HG02763 (cell line): ENCODE measurements at regions not wholly inside any gene's neighbourhood (a gene's known extent, or its start where the extent isn't known, plus 50 kb on each side); places are given as distances from the start of the nearest gene placed in this dataset.
A peak's percentile ranks its signal among the peaks of the same experiment; 100 is the strongest.
"Not testable (repeated sequence)": the region's sequence is repeated elsewhere in the genome, so short reads cannot be mapped to it uniquely, and the experiment has no call there.

Experiments
- ATAC-seq: cut with Tn5 transposase; IDR thresholded peaks from one replicate; pipeline ENCODE4 v1.9.1; 2021; ENCODE audit warnings: mild to moderate bottlenecking, moderate library complexity; ENCODE audit not compliant: unreplicated experiment

GRCh38 chr13:46467694-46468093, 80.6 kb upstream of the RUBCNL start:
- ATAC-seq = not testable (repeated sequence)

- ATAC-seq = not testable (repeated sequence)
Observed at GRCh38 chr13:46466074-46466473, 79.0 kb upstream of the RUBCNL start.

- no peak for ATAC-seq
Observed at GRCh38 chr13:46463719-46464118, 76.7 kb upstream of the RUBCNL start.

- ATAC-seq = not testable (repeated sequence)
Observed at GRCh38 chr13:46460223-46460622, 73.2 kb upstream of the RUBCNL start.

GRCh38 chr13:46457255-46457654, 70.2 kb upstream of the RUBCNL start:
- not testable (repeated sequence) for ATAC-seq

- ATAC-seq = peak; percentile 77
Observed at GRCh38 chr13:46455924-46456323, 68.9 kb upstream of the RUBCNL start.

- ATAC-seq = not testable (repeated sequence)
Observed at GRCh38 chr13:46451145-46451544, 64.1 kb upstream of the RUBCNL start.

- ATAC-seq = not testable (repeated sequence)
Observed at GRCh38 chr13:46449949-46450348, 62.9 kb upstream of the RUBCNL start.

GRCh38 chr13:46448148-46448547, 61.1 kb upstream of the RUBCNL start:
- ATAC-seq = not testable (repeated sequence)

- not testable (repeated sequence) for ATAC-seq
Observed at GRCh38 chr13:46437808-46438404, 50.9 kb upstream of the RUBCNL start.
